Activated CD8-positive, alpha-beta memory T cell treated with anti-CD3 and anti-CD28 coated beads, Interleukin-2, amount 50 U/mL, for 24 hours (primary cell): ENCODE measurements at regions not wholly inside any gene's neighbourhood (a gene's known extent, or its start where the extent isn't known, plus 50 kb on each side); places are given as distances from the start of the nearest gene placed in this dataset.

Source experiments
- DNase-seq: peaks from one replicate; pipeline ENCODE4 v3.0.0-alpha.2; 2020; ENCODE audit errors: extremely low read depth

DNA sequence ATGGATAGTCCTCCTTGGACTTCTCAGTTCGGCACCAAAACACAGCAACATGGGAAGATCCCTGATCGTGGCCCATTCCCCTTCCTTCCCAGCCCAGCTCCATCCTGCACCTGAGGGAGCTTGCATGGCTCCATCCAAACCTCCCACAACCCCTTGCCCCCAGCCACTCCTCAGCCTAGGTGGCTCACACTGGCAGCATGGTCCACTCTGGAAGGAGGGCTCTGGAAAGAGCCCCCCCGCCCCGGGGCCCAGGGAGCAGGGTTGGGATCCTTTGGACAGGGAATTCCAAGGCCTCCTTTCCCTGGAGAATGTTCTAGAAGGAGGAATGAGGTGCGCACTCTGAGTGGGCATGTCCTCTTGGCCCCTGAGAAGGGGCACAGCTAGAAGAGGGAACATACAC is 62.8 kb upstream of the ID2 start:
- no peak for DNase-seq

DNA sequence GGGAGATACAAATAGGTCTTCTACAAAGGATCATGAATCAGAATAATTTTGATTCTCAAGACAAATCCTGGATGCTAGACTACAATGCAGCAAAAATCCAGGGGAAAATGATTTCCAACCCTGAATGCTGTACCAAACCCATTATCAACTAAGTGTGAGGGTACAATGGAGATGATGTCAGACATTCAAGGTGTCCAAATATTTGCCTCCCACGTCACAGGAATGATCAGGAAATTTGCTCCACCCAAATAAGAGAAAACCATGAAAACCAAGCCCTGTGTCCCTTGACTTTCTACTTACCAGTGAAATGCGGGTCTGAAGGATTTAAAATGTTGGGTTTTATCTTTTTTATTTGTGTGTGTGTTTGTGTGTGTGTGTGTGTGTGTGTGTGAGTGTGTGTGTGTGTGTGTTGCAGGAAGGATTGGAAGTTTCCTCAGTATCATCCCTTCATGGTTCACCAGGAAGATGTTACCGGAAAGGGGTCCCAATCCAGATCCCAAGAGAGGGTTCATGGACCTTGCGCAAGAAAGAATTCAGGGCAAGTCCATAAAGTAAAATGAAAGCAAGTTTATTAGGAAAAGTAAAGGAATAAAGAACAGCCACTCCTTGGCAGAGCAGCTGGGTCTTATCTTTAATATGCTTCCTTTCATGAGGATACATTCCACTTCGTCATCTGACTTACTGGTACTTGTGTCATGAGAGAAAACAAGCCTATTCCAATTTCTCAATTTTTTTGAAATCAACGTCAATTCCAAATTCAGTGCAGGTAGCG is 61.1 kb upstream of the ID2 start:
- DNase-seq = no peak

DNA sequence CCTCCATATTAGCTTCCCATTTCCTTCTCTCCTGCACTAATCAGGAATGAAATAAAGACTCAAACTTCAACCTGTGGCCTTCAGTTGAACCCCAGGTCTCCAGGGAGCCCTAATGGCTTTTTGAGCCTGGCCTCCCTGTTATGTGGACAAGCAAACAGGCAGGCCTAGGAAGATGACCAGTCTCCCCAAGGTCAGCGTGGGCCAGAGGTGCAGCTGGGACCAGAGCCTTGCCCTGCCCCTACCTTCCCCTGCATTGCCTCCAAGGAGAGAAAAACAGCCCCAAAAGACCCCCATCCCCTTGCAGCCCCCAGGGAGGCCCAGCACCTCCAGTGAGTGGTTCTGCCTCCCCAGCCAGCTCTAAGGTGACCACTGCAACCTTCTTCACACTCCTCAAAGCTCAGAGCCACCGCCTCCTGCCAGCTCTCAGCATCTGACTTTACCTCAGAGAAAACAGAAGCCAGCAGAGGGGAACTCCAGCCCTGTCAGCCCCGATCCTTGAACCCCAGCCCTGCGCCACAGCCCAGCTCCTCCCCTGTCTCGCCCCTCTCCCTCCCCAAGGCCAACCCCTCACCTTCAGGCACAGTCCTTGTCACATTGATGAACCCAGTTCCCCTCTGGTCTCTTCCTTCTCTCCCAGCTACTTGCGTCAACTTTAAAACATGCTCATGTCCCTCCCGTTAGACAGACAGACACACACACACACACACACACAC is 59.5 kb upstream of the ID2 start:
- DNase-seq = no peak

DNA sequence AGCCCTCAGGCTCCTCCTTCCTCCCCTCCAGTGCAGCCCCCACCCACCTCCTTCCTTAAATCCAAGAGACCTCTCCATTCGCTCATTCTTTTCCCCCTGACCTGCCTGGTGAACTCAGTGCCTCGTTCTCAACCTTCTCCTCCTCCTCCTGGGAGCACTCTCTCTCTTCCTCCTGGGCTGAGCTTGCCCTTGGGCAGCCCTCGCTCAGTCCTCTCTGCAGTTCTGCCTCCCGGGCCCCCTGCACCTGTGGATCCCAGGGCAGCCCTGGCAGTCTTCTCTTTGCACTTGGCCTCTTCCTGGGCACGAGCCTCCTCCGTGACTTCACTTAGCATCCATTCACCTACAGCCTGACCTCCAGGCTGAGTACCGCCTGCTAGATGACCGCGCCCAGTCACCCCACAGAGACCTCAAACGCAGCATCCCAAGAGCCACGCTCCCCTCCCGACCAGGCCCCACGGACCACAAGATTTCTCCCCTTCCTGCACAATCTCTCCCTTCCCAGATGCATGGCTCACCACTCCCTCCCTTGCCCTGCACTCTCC is 58.9 kb upstream of the ID2 start:
- DNase-seq = no peak

DNA sequence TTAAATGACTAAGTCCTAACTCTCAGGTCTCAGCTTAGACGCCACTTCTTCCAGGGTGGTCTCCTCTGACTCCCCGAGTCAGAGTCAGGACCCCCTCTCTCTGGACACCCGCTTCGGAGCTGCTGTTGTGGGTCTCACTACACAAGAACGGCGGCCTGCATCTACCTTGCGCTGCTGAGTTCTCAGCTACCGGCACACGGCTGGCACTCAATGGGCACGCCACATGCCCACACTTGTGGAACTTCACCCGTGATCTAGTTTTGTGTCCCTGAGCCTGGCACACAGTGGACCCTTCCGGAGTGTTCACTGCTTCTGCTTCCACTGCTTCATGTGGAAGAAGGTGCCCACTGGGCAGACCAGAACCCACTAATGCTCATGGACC is 58.3 kb upstream of the ID2 start:
- no peak for DNase-seq

DNA sequence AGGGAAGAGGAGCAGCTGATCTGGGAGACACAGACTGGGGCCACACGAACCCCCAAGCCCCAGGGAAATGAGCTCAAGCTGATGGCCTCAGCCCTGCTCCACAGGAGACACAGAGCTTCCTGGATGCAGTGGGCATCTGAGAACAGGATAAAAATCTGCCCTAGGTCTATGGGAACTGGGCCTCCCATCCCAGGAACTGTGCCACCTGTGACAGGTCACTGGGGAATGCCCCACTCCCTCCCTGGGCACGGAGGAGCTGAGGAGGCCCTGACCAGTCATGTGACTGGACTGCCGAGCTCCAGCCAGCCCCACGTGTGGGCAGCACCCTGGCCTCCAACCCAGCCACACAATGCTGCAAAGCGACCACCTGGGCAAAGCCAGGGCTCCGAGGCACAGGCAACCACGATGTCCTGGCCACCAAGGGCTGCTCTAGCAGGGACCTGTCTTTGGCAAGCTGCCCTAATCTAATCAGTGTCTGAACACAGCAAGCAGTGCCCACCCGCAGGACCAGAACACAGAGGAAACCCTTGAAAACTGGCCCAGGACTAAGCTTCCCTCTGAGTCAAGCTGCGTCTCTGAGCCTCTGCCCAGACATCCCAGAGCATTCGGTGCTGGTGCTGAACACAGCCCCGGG is 57.8 kb upstream of the ID2 start:
- DNase-seq = no peak

DNA sequence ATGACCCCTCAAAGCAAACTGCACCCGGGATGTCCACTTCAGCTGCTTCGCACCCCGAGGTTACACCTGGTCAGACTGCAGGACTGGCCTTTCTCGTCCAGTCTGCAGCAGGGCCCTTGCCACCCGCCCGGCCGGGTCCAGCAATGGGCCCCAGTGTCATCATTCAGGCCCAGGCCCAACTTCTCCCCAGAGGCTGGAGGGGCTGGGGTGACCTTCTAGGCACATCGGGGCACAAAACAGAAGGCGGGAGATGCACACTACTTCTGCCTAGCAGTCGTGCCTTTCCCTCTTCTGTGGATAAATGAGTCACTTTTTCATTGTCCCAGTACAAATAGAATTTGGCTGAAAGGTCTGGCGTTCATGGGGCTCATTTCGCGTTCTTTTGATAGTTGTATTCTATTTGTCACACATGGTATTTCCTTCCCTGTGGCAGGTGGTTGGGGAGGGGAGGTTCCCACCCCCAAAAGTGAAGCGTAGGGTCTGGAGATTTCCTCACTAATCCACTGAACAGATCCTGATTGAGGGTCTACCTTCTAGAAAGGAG is 56.9 kb upstream of the ID2 start:
- no peak for DNase-seq

DNA sequence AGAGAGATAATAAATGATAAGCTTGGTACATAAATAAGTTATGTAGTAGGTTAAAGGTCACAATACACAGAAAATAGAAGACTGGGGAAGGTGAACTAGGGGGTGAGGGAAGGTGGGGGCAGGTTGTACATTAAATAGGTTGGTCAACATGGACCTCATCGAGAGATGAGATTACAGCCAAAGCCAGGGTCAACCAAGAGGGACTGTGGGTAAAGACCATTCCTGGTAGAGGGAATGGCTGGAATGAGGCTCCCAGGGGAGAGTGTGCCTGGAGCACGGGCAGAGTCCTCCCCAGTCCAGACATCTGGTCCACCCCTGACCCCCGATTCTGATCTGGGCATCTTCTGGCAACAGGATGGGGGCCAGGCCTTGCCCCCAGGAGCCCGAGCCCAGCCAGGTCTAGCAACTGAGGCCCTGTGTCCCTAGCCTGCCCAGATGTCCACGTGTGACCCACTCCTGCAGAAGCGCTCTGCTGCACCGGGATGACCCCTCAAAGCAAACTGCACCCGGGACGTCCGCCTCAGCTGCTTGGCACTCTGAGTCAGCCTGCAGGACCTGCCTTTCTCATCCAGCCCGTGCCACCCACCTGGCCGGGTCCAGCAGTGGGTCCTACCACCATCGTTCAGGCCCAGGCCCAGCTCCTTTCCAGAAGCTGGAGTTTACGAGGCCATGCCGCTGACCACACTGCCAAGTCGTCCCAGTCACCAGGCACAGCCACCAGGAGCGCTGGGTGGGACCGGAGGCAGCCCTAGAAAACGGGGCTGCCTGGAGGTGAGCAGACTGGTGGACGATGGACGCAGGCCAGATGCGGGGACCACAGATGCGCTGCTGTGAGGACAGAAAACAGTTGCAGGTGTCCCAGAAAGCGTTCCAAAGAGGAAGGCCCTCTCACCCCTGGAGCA is 56.2 kb upstream of the ID2 start:
- DNase-seq = no peak

DNA sequence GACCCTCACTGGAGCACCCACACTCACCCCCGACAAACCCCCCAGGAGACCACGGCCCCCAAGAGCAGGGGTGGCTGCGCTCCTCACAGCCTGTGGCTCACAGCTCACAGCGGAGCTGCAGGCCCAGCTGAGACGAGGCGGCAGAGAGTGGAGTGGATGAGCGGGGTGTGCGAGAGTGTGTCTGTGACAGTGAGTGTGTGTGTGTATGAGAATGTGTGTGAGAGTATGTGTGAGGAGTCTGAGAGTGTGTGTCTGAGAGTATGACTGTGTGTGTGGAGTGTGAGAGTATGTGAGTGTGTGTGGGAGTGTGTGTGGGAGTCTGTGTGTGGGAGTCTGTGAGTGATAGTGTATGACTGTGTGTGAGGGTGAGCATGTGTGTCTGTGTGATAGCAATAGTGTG is 55.3 kb upstream of the ID2 start:
- no peak for DNase-seq

DNA sequence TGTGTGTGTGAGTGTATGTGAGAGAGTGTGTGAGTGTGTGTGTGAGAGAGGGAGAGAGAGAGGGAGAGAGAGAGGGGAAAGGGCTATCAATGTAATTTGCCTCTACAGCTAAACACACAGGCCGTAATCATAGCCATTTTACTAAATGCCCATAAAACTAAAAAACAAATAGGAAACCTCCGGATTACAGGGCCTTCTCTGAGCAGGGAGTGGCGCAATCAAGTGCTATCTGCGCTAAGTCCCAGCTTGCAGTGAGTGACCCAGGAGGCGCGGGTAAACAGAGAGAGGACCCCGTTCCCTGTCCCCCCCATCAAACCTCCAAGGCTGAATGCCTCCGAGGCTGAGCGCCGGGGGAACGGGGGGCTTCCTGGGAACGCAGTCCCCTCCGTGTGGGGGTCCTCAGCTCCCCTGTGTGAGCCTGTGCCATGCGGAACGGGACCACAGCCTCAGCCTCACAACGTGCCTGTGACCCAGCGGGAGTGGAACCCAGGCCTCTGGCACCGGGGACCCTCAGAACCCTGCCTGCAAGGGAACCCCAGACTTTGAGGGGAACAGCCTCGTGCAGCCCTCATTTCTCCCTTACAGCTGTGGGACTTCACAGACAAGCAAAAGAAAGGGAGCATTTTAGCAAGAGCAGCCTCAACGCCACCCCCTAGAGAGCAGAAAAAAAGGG is 54.7 kb upstream of the ID2 start:
- DNase-seq = no peak

DNA sequence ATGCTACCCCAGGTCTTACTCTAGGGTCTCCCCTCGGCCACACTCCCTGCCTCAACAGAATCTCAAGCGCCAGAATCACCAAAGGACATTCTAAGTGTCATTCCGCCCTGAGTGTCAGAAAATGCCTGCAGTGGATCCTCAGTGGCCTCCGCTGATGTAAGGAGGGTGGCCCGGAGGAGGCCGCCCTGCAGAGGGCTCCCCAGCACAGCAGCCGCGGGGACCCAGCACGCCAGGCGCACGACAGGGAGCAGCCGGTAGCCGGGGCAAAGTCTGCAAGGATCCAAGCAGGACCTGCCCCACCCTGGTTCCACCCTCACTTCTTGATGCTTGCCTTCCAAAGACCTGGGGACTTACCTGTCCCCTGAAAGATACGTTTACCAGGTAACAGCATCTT is 54.2 kb upstream of the ID2 start:
- no peak for DNase-seq

DNA sequence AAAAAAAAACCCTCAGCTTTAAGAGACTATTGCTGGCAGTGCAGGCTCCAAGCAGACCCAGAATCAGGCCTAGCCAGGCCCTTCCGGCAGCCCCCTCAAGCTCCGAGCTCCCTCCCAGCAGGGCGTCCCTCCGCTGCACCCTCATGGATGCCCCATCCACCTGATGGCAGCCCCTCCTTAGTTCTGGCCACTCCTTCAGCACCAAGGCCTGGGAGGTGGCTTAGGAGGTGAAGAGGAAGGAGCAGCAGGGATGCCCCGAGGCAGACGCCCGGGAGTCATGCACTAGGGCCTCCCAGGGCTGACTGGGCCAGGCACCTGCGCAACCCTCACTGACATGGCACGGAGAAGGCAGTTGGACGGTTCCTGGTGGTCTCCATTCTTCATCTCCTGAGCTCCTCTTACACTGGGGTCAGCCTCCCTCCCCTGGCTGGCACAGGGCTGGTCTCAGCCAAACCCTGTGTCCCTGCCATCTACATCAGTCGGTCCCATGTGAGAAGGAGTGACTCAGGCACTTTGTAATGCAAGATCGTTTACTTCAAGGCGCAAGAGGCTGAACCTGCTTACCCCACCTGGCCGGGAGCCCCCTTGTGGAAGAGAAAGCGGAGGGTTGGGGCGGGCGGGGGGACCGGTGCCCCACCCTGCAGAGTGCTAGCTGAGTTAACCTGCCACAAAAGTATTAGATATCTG is 53.5 kb upstream of the ID2 start:
- no peak for DNase-seq

DNA sequence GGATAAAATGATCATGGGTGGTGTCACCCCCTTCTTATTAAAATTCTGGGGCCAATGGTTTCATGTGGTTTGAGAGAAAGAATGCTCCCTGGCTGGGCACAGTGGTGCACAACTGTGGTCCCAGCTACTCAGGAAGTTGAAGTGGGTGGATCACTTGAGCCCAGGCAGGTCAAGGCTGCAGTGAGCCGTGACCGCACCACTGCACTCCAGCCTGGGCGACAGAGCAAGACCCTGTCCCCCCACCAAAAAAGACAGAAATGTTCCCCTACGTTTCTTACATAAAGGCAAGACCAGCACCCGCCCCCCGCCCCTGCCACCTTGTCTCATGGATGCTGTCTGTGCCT is 53.0 kb upstream of the ID2 start:
- DNase-seq = no peak

DNA sequence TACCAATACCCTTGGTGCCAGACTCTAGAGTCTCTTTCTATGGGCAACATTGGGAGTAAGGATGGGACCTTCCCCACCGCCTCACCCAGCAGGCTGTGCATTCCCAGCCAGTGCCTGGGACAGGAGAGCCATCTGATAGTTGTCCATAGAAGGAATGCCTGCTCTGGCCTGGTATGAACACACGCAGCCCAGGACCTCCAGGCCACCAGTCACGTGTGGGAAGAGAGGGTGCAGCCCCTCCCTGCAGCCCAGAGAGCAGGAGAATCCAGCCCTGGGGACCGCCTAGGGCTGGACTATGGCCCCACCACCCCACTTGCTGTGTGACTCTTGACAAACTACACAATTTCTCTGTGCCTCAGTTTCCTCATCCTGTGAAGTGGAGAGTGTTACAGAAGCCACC is 52.5 kb upstream of the ID2 start:
- DNase-seq = no peak

DNA sequence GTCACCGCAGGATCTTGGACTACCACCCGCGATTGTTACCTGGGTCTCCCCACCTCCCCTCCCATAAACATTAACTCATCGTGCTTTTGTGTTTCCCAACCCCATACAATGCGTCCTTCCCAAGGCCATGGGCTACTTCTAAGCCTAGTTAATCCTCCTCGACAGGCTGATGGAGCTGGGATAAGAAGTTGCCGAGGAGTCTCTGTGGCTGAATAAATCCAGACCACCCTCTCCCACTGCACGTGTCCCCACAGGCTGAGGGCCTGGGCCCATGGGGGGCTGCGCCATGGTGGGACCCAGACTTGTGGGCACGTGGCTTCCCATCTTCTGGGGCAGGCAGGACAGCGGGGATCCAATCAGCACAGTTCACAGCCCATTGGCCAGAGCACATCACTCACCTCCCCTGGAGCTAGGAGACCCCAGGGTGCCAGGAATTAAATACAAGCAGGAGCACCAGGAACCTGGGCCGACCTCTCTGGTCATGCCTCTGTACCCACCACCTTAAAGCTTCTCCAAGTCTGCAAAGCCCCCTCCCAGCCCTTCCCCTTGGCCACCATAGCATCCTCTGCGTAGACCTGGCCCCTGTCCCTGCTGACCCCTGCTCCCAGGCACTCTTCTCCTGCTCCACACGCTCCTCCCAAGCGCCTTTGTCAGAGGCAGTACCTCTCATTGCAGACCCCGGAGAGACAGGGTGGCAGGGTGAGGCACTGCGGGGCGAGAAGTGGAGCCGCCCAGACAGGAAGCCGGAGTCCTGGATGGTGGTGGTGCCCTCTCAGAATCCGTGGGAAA is 51.0 kb upstream of the ID2 start:
- DNase-seq = no peak

DNA sequence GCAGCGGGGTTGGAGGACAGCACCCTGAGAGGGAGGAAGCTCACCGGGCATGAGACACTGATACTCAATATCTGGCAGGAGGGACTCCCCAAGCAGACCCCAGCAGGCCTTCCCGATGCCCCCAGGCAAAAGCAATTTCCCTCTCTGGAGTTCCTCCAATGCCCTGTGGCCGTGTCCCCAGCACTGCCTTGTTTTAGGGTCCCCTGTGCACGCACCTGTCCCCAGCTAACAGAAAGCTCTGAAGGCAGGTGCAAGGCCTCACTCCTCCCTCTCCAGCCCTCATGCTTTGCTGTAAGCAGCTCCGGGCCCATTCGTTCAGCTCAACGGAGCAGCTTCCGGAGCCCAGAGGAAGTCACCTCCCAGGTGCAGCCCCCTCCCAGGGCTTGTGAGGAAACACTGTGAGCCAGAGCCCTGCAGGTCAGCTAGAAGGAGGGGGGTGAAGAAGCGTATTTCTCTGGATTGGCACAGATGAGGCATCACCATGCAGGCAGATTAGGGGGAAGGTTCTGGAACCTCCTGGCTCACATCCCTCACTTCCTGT is 50.3 kb upstream of the ID2 start:
- no peak for DNase-seq
